ENCODE measurements at regions not wholly inside any gene's neighbourhood (a gene's known extent, or its start where the extent isn't known, plus 50 kb on each side); places are given as distances from the start of the nearest gene placed in this dataset.

DNA sequence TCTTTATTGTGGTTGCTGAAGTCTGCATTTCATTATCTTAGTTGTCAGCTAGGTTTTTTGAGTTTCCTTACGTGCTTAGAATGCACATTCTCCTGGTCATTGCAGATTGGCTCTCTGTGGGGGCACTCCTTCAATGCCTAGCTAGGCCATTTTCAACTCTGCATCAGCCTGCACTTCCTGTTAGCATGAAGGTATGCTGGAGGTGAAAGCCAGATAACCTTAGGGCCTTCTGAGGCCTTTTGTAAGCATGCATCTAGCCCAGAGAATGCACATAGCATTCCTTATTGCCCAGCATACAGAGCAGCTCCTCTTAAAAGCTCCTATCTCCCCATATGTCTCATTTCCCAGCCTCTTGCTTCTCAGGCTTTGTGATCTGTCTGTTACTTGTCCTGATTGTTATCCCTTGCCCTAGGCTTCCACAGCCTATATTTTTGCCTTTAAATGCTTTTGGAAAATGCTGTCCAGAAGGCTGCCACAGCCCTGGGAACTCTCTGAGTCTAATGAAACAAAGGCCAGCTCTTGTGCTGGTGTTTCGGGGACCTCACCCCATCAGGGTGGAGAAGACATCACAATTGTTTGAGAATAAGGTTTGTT lies 108.1 kb upstream of the IGFBP3 start:
- DNase-seq = no peak

DNA sequence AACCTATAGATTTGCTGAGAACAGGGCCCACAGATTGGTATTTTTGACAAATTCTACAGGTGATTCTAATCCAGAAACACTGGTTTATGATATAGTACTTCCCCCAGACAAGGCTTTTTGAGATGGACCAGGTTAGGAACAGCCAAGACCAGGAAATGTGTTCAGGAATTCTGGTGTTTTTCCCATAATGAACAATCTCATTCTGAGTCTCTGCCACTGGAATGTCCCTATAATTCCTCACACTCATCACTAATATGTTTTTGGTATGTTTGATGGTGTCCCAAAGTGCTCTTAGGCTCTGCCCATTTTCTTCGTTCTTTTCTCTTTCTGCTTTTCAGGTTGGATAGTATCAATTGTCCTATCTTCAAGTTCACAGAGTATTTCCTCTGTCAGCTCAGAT lies 107.2 kb upstream of the IGFBP3 start:
- DNase-seq = no peak

DNA sequence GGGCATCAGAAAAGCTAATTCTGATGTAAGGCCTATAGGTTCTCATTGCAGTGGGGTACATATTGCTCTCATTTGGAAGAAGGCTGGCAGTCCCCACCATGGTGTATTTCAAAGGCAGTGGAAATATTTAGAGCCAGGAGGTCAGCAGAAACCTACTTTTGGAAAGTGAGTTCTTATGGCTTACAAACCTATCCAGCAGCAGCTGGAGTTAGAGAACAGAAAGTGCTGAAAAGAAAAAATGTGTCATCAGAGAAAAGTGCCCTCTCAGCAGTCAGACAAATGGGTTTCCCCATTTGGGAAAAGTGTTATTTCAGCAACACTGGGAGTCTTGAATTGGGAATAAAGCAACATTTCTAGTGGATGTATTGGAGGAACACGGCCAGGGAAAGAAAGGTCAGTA lies 105.7 kb upstream of the IGFBP3 start:
- DNase-seq = no peak

DNA sequence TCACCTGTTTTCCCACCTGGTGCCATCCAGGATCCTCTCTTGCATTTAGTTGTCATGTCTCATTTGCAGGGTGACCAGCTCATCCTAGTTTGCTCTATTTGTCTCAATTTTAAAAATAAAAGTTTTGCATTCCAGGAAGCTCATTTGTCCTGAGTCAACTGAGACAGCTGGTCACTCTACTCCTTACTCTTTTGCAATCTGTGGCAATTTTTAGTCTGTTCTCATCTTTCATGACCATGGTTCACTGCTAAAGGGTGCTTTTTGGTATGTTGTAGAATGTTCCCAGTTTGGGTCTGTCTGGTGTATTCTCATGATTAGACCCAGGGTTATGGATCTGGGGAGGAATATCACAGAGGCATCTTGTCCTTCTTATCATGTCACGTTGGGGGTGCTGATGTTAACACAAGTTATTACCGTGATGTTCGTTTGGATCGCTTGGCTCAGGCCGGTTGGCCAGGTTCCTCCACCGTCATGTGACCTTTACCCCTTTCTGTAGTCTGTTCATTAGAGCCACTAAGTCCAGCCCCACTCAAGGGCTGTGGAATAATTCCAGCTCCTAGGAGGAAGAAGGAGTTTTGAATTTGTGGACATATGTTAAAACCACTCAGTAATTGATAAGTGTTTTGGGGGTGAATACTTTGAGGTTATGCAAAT lies 103.3 kb upstream of the IGFBP3 start:
- DNase-seq = no peak

DNA sequence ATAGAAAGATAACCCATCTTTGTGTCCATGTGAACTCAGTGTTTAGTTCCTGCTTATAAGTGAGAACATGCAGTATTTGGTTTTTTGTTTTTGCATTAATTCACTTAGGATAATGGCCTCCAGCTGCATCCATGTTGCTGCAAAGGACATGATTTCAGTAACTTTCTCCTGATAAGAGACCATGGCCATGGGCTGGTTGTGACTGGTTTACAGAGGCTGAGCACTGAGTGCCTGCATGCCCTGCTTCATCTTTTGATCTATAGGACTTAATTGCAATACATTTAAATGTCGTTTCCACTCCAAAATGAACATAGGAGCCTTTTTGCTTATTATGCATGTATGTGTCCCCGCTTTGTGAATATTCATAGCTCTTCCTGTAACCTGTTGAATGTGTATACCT lies 101.3 kb upstream of the IGFBP3 start:
- DNase-seq = no peak

DNA sequence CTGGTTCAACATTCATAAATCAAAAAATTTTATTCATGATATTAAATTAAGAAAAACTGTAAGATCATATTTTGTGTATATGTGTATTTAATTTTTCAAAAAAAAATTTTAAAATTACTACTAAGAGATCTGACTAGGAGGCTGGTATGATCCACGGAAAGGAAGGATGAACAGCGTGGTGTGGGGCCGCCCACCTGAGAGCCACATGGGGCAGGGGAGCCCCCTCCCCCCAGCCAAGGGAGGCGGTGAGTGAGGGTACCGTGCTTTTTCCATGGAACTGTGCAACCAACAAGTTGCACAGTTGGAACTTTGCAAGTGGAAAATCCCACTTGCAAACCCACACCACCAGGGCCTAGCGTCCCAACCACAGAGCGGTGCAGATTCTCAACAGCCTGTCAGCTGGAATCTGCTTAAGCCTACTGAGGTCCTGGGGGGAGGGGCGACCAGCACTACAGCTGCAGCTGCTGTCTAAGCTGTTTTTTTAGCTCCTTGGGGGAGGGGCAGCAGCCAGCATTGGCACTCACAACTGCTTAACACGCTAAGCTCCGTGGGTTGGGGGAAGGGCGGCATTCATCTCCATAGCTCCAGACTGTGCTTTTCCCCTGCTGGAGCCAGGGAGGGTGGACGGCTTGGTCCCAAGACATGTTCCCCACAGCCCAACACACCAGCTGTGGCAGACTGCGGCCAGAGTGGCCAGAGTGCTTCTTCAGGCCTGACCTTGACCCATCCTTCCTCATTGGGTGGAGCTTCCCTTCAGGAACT lies 94.2 kb upstream of the IGFBP3 start:
- DNase-seq = no peak

DNA sequence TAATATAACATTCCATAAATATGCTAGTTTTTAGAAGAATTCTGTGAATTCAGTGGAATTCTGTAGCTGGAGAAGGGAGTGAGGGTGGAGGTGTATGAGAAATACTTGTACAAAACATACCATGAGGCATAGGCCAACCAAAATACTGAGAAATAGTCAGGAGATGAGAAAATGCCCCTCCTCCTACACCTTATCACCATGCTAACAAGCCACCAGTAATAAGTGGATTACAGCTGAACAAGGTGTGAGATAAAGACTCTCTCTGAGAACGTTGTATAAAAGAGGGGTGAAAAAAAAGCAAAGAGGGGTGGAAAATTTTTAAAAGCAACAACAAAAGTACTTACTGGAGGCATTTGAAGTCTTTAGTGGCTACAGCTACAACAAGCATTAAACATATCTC lies 90.4 kb upstream of the IGFBP3 start:
- no peak for DNase-seq

DNA sequence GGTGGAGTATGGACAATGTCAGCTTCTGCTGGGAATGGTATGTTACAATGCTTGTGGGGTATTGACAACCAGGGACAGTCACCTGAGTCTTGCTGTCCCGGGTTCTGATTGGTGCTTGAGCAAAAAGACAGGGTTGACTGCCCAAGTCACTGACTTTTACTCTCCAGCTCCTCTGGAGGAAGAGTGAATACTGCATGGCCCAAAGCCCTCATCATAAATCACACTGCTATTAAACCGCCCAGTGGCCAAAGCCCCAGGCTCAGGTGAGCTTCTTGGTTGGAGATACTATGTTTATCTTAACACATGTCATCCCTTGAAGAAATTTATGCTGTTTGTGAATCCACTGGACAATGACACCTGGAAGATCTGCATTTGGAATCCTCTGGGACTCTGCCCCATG lies 90.0 kb upstream of the IGFBP3 start:
- no peak for DNase-seq

DNA sequence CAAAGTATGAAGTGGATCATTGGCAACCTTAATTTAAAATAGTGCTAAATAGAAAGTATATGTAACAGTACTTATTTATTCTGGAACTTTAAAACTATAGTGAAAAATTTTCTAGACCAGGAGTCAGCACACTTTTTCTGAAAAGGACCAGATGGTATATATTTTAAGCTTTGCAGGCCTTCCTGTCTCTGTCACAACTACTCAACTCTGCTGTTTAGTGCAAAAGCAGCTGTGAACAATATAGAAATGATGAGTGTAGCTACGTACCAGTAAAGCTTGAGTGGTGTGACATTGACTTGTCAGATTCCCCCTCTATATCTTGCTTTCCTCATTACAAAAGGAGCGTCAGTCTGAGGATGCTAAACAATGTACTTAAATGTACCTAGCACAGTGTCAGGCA lies 88.1 kb upstream of the IGFBP3 start:
- DNase-seq = no peak

DNA sequence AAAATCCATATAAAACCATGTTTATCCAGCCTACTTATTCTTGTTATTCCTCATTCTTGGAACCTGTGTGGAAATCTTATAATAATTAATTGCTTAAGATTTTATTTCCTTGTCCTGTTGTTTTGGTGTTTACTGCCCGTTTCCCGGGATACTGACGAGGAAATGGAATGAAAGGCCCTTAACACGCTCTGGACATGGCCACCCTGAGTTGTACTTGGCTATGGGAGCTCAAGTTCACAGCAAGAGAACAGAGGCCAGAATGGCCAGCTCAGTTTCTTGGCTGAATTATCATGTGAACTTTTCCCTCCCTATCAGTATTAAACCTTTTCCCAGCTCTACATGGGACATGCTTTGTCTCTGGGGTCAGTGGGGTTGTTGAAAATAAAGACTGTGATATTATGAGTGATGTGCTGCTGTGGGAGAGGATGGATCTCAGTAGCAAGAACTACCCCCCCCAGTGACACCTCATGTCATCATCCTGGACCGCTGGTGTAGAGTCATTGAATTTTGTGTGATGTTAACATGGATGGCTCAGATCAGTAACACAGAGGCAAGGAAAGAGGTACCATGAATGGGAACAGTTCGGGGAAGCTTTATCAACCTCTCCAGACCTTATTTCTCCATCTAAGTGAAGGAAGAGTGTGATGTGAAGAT lies 87.0 kb upstream of the IGFBP3 start:
- no peak for DNase-seq

DNA sequence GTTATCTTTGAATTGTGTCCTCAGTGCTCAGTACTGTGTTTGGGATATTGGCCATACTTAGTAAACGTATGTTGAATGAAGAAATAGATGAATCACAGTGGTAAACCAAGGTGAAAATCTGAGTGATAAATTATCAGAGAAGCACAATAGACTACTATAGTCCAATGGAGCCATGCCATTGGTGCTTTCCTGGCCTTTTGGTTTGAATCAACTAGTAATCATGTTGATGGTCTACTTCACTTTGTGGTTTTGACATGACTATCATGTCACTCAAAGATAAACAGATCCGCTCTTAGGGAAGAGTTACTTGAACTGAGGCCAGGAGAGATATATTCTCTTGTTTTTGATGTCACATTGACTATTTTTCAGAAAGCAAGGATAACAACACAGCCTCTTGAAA lies 86.1 kb upstream of the IGFBP3 start:
- no peak for DNase-seq

DNA sequence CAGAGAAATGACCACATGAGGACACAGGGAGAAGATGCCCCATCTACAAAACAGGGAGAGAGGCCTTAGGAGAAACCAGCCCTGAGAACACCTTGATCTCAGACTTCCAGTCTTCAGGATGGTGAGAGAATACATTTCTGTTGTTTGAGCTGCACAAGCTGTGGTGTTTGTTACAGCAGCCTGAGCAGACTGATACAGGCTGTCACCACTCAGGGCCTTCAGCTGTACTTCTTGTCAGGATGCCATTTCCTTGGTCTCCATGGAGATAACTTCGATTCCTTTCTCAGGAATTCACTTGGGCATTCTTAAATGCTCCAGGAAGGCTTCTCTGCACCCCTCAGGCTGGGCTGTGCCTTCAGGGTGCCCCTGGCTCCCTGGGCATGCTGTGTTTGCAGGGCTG lies 85.7 kb upstream of the IGFBP3 start:
- DNase-seq = no peak

DNA sequence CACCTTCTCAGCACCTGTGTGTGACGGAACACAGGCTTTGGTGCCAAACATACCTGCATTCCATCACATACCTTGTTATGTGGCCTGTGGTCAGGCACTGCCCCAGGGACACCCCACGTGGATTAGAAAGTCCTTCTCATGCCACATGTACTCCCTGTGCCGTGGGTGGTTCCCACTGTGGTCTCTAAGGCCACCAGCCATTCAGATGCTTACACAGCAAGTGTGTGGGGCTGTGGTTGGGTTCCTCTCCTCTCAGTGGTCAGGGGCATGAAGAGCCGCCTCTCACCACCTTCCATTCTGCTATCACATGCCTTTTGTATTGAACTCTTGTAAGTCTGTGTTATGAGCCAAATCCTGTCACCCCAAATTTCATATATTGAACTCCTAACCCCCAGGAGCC lies 85.1 kb upstream of the IGFBP3 start:
- DNase-seq = no peak

DNA sequence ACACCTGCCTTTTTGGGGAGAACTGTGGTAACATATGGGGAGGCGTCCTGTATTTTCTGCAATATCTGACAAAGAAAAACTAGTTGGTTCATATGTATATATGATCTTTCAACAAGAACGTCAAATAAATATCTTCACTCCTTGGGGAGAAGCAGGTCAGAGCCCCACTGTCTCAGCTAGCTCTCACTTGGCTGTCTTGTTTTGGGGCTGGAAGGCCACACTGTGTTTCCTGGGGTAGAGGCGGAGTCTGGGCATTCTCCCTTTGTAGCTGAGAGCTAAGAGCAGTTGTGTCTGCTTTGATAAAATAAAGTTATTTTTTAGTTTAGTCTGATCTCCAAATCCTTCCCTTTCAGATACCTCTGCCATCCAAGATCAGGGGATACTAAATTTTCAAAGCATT lies 83.9 kb upstream of the IGFBP3 start:
- DNase-seq = no peak

DNA sequence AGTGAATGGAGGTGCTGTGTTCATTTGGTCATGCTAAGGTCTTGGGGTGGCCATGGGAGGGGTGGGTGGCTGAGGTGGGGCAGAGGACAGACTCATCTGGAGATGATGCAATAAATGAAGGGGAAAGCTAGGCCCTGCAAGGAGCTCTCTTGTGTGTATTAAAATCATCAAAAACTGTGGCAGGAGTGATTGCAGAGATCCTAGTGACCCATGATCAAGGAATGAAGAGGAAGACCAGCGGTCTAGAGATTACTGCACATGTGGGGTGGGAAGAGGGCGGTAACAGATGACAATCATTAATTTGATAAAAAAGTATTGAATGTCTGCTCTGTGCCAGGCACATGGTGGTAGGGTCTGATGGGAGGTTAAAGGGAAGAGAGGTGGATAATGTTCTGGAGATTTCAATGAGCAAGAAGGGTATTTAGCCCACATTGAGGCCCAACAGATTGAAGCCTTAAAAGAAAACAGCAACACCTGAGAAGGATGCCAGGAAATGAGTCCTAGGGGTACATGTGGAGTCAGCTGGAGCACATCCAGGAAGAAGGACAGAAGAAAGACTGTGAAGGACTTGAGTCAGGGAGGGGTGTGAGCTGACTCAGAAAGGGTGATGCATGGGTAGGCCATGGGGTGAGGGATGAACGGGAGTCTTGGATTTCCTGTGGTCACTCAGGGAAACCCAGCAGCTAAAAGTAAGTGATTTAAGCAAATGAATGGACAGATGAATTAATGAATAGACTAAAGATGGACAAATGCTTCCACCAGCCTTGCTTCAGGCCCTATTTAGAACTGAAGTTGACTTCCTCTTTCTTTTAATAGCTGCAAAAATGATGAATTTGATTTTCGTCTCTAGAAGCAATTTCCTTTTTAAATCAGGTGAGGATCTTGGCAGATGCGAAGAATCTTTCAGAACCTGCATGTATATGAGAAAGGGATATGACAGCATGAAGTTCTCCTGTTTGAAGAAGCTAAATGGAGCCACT lies 83.1 kb upstream of the IGFBP3 start:
- DNase-seq = no peak

DNA sequence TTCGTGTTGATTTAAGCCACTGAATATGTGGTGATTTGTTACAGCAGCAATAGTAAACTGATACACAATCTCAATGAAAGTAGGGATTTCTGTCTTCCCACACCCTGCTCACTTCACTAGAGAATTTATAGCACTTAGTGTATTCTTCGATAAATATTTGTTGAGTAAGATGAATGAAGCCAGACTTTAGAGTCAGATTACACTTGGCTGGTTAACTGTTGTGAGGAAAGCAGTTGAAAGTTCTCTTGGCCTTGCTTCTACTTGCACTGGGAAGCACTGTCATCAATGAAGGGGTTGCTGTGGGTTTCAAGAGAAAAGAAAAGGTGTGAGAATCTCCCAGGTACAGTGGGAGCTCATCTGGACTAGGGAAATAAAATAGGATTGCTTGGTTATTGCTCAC lies 82.1 kb upstream of the IGFBP3 start:
- DNase-seq = no peak

DNA sequence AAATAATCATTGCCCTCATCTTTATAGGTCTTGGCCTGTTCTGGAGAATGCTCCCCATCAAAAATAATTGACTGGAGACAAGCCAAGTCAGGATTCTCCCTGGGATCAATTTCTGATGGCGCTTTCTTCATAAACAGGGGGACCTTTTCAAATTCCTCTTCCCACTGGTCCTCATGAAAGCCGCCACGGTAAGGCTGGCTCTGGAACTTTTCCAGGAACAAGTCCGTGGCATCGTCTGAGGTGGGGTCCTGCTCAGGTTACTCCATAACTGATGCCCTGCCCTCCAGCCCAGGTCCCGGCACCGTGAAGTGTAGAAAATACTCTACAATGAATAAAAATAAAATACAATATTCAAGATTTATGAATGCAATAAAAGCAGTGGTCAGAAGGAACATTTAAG lies 79.4 kb upstream of the IGFBP3 start:
- no peak for DNase-seq

DNA sequence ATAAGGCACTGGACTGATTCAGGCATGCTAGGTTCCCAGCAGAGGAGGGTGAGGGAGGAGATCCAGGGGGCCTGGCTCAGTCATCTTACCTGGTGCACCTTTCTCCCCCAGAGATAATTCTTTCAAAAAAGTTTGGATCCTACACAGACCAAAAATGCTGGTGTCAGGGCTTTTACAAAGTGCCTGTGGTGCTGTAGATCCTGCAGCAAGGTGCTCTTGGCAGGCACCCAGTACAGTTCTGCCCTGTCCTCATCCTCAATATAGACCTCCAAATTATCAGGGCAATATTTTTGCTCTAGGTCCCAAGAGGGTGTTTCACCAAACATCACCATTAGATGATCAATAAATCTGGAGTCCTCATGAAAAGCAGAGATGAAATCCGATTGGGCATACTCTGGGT lies 78.5 kb upstream of the IGFBP3 start:
- DNase-seq = no peak

DNA sequence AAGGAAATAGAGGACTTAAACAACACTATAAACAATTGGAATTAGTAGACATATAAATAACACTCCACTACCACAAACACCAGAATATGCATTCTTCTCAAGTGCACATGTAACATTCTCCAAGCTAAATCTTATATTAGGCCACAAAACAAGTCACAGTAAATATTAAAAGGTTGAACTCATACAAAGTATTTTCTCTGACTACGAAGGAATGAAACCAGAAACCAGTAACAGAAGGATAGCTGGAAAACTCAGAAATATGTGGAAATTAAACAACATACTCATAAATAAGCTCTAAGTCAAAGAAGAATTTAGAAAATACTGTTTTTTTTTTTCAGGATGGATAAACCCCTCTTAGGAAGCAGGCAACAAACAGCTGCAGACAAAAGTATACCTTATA lies 77.4 kb upstream of the IGFBP3 start:
- DNase-seq = no peak

DNA sequence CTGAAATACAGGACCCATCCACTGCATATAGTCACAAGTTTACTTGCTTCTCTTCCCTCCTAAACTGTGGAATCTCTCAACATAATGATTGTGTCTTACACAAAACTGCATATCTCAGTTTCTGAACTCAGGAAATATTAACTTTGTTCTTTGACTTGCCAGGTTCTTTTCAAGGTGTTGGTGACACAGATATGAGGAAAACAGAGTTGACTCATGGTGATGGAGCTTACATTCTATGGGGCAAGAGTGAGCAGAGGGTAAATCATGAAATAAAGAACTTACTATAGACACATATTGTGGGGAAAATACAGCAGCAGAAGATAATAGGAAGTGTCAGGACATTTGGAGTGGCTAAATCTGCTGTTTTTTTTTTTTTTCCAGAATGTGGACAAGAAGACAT lies 72.5 kb upstream of the IGFBP3 start:
- no peak for DNase-seq

DNA sequence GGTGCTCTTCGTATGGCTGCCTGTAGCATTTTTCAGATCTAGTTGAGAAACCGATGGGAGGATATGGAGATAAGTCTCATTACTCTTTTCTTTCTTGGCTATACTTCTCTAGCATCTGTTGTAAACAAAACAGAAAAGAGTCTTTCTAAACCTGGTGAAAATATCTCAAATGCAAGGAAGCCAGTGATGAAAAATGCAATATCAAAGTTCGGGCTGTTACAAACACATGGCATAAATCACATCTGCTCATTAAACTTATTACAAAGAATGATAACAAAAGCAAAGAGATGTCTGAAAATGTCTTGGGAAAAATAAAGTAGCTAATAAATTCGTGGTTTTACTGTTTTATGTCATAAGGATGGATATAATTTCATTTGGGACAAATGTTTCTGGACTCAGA lies 71.8 kb upstream of the IGFBP3 start:
- no peak for DNase-seq

DNA sequence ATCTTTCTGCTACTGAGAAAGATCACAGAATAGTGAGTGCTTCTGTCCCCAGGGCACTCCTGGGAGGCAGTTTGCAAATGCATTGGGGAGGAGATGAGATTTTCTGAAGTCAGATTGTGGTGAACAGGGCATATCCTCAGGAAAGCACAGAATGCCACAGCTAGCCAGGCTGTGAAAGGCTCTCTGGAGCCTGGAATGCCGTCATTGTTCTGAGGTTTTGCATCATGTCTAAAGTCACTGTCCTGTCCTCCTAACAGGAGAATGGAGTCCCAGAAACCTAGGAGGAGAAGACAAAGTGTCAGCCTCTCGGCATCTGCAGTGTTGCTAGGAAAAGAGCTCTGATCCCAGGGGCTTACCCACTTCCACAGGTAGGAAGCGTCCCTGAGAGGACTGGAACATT lies 69.2 kb upstream of the IGFBP3 start:
- no peak for DNase-seq
